ENCODE measurements at regions not wholly inside any gene's neighbourhood (a gene's known extent, or its start where the extent isn't known, plus 50 kb on each side); places are given as distances from the start of the nearest gene placed in this dataset.

DNA sequence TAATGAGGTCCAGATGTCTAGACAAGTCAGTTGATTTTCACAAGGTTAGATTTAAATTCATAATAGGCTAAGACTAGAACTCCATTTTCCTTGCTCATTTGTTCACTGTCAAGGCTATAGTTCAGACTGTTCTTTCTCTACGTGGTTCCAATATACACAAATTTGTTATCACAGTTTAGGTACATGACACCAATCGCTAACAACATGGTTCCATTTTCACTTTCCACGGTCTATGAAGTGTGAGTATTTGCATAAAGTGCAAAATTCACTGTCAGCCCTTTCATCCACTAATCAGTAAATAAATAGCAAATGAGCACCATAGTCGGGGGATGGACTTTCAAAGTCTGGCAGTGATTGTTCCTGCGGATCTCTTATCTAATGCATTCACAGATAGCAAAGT, 315.7 kb upstream of the SPOCK3 start:
- Histone ChIP-seq H3K9ac (ENCODE audit: low read length) (no peak overlapping the region), H3K56ac (ENCODE audit: low read length) (no peak overlapping the region), H3K79me2 (ENCODE audit: control insufficient read depth, insufficient read depth, low read length) (no peaks in the 10 kb centered on the region), H2BK5ac (ENCODE audit: low read length) (no peak overlapping the region), H2BK15ac (replicated peaks; ENCODE audit: low read depth) (no peak overlapping the region), H3K27me3 (ENCODE audit: insufficient read depth, low read length, poor library complexity) (no peaks in the 10 kb centered on the region), H3K23ac (ENCODE audit: low read length) (no peak overlapping the region), H3K4me2 (ENCODE audit: low read length) (no peak overlapping the region), H4K8ac (ENCODE audit: low read depth, low read length) (no peak overlapping the region), H3K4me1 (ENCODE audit: control insufficient read depth, low read depth, low read length) (no peaks in the 10 kb centered on the region), H3K4me3 (ENCODE audit: low read length) (no peak overlapping the region), H2AK5ac (ENCODE audit: low read length) (no peak overlapping the region), H3K36me3 (ENCODE audit: control insufficient read depth, insufficient read depth, low read length) (no peaks in the 10 kb centered on the region), H3K27ac (ENCODE audit: low read depth, low read length) (no peak overlapping the region), H3K79me1 (ENCODE audit: low read length) (no peaks in the 10 kb centered on the region), H2BK120ac (ENCODE audit: low read depth, low read length) (no peak overlapping the region), H4K5ac (ENCODE audit: low read length) (no peak overlapping the region), H3K4ac (ENCODE audit: low read depth, low read length) (no peak overlapping the region), H3K18ac (ENCODE audit: low read length) (no peak overlapping the region)
- no CpG with 5 or more reads among the region's 5 CpGs for whole genome bisulfite sequencing (ENCODE audit: extremely low coverage, insufficient coverage, low lambda C conversion rate)
- DNase-seq = peak; percentile 84

DNA sequence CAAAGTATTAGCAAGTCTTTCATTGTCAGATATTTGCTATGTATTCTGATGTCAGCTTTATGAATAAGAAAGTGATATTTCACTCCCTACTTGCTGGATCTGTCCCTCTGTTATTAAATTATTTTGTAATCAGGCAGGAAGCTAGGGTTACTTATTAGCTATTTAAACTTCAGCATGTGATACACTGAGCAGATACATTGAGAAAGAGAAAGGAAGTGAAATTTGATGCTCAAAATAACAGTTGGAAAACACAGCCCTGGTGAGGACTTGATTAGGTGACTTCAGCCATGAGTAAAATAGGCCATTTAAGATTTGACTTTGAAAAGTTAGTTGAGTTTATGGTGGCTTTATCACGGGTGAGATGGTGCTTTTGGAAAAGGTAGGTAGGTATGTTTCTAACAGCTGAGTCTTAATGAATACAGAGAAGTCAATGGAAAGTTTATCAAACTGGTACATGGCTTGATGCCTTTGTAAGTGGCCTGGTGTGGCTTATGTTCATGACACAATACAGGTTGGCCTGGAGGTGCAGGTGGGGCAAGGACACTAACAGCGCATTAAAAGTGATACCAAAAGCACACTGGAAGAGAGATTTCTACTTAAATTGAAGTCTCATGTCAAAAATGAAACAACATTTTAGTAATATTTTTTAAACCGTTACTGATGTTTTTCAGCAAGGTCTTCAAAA, 321.2 kb upstream of the SPOCK3 start:
- H3K36me3 ChIP-seq (ENCODE audit: control insufficient read depth, insufficient read depth, low read length) = no peaks in the 10 kb centered on the region
- no peak overlapping the region for H3K9ac ChIP-seq (ENCODE audit: low read length)
- H3K79me2 ChIP-seq (ENCODE audit: control insufficient read depth, insufficient read depth, low read length) = no peaks in the 10 kb centered on the region
- no peaks in the 10 kb centered on the region for H3K4me1 ChIP-seq (ENCODE audit: control insufficient read depth, low read depth, low read length)
- no peak overlapping the region for H4K8ac ChIP-seq (ENCODE audit: low read depth, low read length)
- H3K56ac ChIP-seq (ENCODE audit: low read length) = no peak overlapping the region
- no peak overlapping the region for H2BK5ac ChIP-seq (ENCODE audit: low read length)
- no peaks in the 10 kb centered on the region for H3K27me3 ChIP-seq (ENCODE audit: insufficient read depth, low read length, poor library complexity)
- no peak overlapping the region for H3K4ac ChIP-seq (ENCODE audit: low read depth, low read length)
- H3K4me3 ChIP-seq (ENCODE audit: low read length) = no peak overlapping the region
- no peaks in the 10 kb centered on the region for H3K79me1 ChIP-seq (ENCODE audit: low read length)
- no CpG with 5 or more reads among the region's 3 CpGs for WGBS (ENCODE audit: extremely low coverage, insufficient coverage, low lambda C conversion rate)
- DNase-seq = no peak
- no peak overlapping the region for H2BK15ac ChIP-seq (replicated peaks; ENCODE audit: low read depth)
- H4K5ac ChIP-seq (ENCODE audit: low read length) = no peak overlapping the region
- no peak overlapping the region for H3K18ac ChIP-seq (ENCODE audit: low read length)
- no peak overlapping the region for H2BK120ac ChIP-seq (ENCODE audit: low read depth, low read length)
- H3K4me2 ChIP-seq (ENCODE audit: low read length) = no peak overlapping the region
- H3K23ac ChIP-seq (ENCODE audit: low read length) = no peak overlapping the region
- H2AK5ac ChIP-seq (ENCODE audit: low read length) = no peak overlapping the region
- H3K27ac ChIP-seq (ENCODE audit: low read depth, low read length) = no peak overlapping the region

DNA sequence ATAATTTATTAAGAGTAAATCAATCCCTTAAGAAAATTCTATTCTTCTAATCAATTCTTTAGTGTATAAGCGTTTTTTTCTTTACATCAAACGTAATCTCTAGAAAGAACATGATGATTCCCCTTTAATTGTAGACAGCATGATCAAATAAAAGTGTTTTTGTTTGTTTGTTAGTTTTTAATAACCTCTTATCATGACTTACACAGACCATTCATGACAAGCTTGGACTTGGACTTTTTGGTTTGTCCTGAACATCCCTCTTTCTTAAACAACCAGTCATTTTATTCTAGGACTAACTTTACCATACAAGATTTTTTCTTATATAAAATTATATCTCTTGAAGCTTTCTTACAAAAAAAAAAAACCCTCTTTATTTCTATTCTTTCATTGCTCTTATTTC, 344.6 kb upstream of the SPOCK3 start:
- Histone ChIP-seq H3K27me3 (ENCODE audit: insufficient read depth, low read length, poor library complexity) (no peaks in the 10 kb centered on the region), H3K4me3 (ENCODE audit: low read length) (no peak overlapping the region), H3K4me2 (ENCODE audit: low read length) (no peak overlapping the region), H3K79me2 (ENCODE audit: control insufficient read depth, insufficient read depth, low read length) (no peaks in the 10 kb centered on the region), H2BK120ac (ENCODE audit: low read depth, low read length) (no peak overlapping the region), H2BK5ac (ENCODE audit: low read length) (no peak overlapping the region), H4K8ac (ENCODE audit: low read depth, low read length) (no peak overlapping the region), H3K79me1 (ENCODE audit: low read length) (no peaks in the 10 kb centered on the region), H3K9ac (ENCODE audit: low read length) (no peak overlapping the region), H2AK5ac (ENCODE audit: low read length) (no peak overlapping the region), H4K5ac (ENCODE audit: low read length) (no peak overlapping the region), H3K36me3 (ENCODE audit: control insufficient read depth, insufficient read depth, low read length) (no peaks in the 10 kb centered on the region), H3K27ac (ENCODE audit: low read depth, low read length) (no peak overlapping the region), H2BK15ac (replicated peaks; ENCODE audit: low read depth) (no peak overlapping the region), H3K56ac (ENCODE audit: low read length) (no peak overlapping the region), H3K23ac (ENCODE audit: low read length) (no peak overlapping the region), H3K4me1 (ENCODE audit: control insufficient read depth, low read depth, low read length) (no peaks in the 10 kb centered on the region), H3K4ac (ENCODE audit: low read depth, low read length) (no peak overlapping the region), H3K18ac (ENCODE audit: low read length) (no peak overlapping the region)
- peak; percentile 52 for DNase-seq
- no CpG with 5 or more reads among the region's 2 CpGs for WGBS (ENCODE audit: extremely low coverage, insufficient coverage, low lambda C conversion rate)

DNA sequence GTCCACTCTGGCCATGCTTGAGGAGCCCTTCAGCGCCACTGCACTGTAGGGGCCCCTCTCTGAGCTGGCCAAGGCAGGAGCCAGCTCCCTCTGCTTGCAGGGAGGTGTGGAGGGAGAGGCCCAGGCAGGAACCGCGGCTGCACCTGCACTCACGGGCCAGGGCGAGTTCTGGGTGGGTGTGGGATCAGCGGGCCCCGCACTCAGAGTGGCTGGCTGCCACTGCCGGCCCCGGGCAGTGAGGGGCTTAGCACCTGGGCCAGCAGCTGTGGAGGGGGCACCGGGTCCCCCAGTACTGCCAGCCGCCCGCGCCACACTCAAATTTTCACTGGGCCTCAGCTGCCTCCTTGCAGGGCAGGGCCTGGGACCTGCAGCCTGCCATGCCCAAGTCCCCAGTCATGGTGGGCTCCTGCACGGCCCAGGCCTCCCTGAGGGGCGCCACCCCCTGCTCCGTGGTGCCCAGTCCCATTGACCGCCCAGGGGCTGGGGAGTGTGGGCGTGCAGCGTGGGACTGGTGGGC, 347.2 kb upstream of the SPOCK3 start:
- H3K18ac ChIP-seq (ENCODE audit: low read length) = no peak overlapping the region
- no peak overlapping the region for H4K5ac ChIP-seq (ENCODE audit: low read length)
- H4K8ac ChIP-seq (ENCODE audit: low read depth, low read length) = no peak overlapping the region
- H2BK120ac ChIP-seq (ENCODE audit: low read depth, low read length) = no peak overlapping the region
- no peak overlapping the region for H3K4me2 ChIP-seq (ENCODE audit: low read length)
- H2AK5ac ChIP-seq (ENCODE audit: low read length) = no peak overlapping the region
- H3K27ac ChIP-seq (ENCODE audit: low read depth, low read length) = no peak overlapping the region
- H3K23ac ChIP-seq (ENCODE audit: low read length) = no peak overlapping the region
- H3K56ac ChIP-seq (ENCODE audit: low read length) = no peak overlapping the region
- DNase-seq = no peak
- WGBS (ENCODE audit: extremely low coverage, insufficient coverage, low lambda C conversion rate) = no CpG with 5 or more reads among the region's 19 CpGs
- H3K4me1 ChIP-seq (ENCODE audit: control insufficient read depth, low read depth, low read length) = no peaks in the 10 kb centered on the region
- H3K36me3 ChIP-seq (ENCODE audit: control insufficient read depth, insufficient read depth, low read length) = no peaks in the 10 kb centered on the region
- H3K79me1 ChIP-seq (ENCODE audit: low read length) = no peaks in the 10 kb centered on the region
- no peak overlapping the region for H3K9ac ChIP-seq (ENCODE audit: low read length)
- no peak overlapping the region for H3K4me3 ChIP-seq (ENCODE audit: low read length)
- no peak overlapping the region for H2BK15ac ChIP-seq (replicated peaks; ENCODE audit: low read depth)
- H3K79me2 ChIP-seq (ENCODE audit: control insufficient read depth, insufficient read depth, low read length) = no peaks in the 10 kb centered on the region
- H2BK5ac ChIP-seq (ENCODE audit: low read length) = no peak overlapping the region
- H3K27me3 ChIP-seq (ENCODE audit: insufficient read depth, low read length, poor library complexity) = no peaks in the 10 kb centered on the region
- H3K4ac ChIP-seq (ENCODE audit: low read depth, low read length) = no peak overlapping the region

DNA sequence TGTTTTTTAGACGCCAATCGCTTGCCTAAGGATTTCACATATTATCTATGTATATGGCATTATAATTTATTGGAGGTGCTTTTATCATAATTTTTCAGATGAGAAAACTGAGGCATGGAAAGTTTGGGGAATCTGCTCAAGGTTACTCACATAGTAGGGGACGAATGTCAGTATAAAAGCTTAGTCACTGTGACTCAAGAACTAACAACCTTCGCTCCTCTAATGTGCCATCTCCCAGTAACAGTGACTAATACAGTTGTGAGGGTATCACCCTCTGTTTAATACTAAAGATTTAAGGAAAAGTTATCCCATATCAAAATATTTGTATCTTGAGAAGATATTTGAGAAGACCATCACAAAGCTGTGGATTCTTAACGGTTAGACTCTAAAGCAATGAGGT, 353.1 kb upstream of the SPOCK3 start:
- Histone ChIP-seq H3K56ac (ENCODE audit: low read length) (no peak overlapping the region), H2BK5ac (ENCODE audit: low read length) (no peak overlapping the region), H2BK120ac (ENCODE audit: low read depth, low read length) (no peak overlapping the region), H3K79me1 (ENCODE audit: low read length) (no peaks in the 10 kb centered on the region), H3K36me3 (ENCODE audit: control insufficient read depth, insufficient read depth, low read length) (no peaks in the 10 kb centered on the region), H4K8ac (ENCODE audit: low read depth, low read length) (no peak overlapping the region), H3K4me1 (ENCODE audit: control insufficient read depth, low read depth, low read length) (no peaks in the 10 kb centered on the region), H2AK5ac (ENCODE audit: low read length) (no peak overlapping the region), H3K79me2 (ENCODE audit: control insufficient read depth, insufficient read depth, low read length) (no peaks in the 10 kb centered on the region), H3K27ac (ENCODE audit: low read depth, low read length) (no peak overlapping the region), H3K4me3 (ENCODE audit: low read length) (no peak overlapping the region), H3K9ac (ENCODE audit: low read length) (no peak overlapping the region), H3K4me2 (ENCODE audit: low read length) (no peak overlapping the region), H3K18ac (ENCODE audit: low read length) (no peak overlapping the region), H3K23ac (ENCODE audit: low read length) (no peak overlapping the region), H4K5ac (ENCODE audit: low read length) (no peak overlapping the region), H3K4ac (ENCODE audit: low read depth, low read length) (no peak overlapping the region), H3K27me3 (ENCODE audit: insufficient read depth, low read length, poor library complexity) (no peaks in the 10 kb centered on the region), H2BK15ac (replicated peaks; ENCODE audit: low read depth) (no peak overlapping the region)
- DNase-seq = no peak
- no CpG with 5 or more reads among the region's 5 CpGs for WGBS (ENCODE audit: extremely low coverage, insufficient coverage, low lambda C conversion rate)

DNA sequence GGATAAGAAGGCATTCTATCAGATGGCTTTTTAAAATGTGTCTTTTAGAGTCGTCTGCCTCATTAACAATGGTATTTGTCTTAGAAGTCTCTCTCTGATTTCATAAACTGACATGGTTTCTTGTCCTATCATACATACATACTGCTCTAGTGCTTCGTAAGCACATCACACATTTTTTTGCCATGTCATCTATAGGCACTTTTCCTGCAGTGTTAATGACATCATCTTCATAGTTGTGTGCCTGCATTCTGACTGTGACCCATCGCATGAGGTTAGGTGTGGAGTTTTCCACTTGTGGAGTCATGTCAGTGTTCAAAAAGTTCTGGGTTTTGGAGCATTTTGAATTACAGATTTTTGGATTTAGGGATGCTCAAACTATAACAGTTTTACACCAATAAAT, 361.6 kb upstream of the SPOCK3 start:
- no peak overlapping the region for H2BK5ac ChIP-seq (ENCODE audit: low read length)
- H2BK120ac ChIP-seq (ENCODE audit: low read depth, low read length) = no peak overlapping the region
- H3K23ac ChIP-seq (ENCODE audit: low read length) = no peak overlapping the region
- no peak overlapping the region for H4K5ac ChIP-seq (ENCODE audit: low read length)
- no peak overlapping the region for H3K9ac ChIP-seq (ENCODE audit: low read length)
- no peak overlapping the region for H3K4ac ChIP-seq (ENCODE audit: low read depth, low read length)
- no peak overlapping the region for H4K8ac ChIP-seq (ENCODE audit: low read depth, low read length)
- no peaks in the 10 kb centered on the region for H3K79me2 ChIP-seq (ENCODE audit: control insufficient read depth, insufficient read depth, low read length)
- H2AK5ac ChIP-seq (ENCODE audit: low read length) = no peak overlapping the region
- no peaks in the 10 kb centered on the region for H3K27me3 ChIP-seq (ENCODE audit: insufficient read depth, low read length, poor library complexity)
- no peak overlapping the region for H3K4me3 ChIP-seq (ENCODE audit: low read length)
- no peak overlapping the region for H3K56ac ChIP-seq (ENCODE audit: low read length)
- DNase-seq = peak; percentile 21
- no peak overlapping the region for H3K27ac ChIP-seq (ENCODE audit: low read depth, low read length)
- no peak overlapping the region for H3K18ac ChIP-seq (ENCODE audit: low read length)
- no CpG with 5 or more reads among the region's 3 CpGs for WGBS (ENCODE audit: extremely low coverage, insufficient coverage, low lambda C conversion rate)
- H3K36me3 ChIP-seq (ENCODE audit: control insufficient read depth, insufficient read depth, low read length) = no peaks in the 10 kb centered on the region
- no peak overlapping the region for H2BK15ac ChIP-seq (replicated peaks; ENCODE audit: low read depth)
- H3K4me1 ChIP-seq (ENCODE audit: control insufficient read depth, low read depth, low read length) = no peaks in the 10 kb centered on the region
- H3K79me1 ChIP-seq (ENCODE audit: low read length) = no peaks in the 10 kb centered on the region
- H3K4me2 ChIP-seq (ENCODE audit: low read length) = no peak overlapping the region
